ENCODE measurements at regions not wholly inside any gene's neighbourhood (a gene's known extent, or its start where the extent isn't known, plus 50 kb on each side); places are given as distances from the start of the nearest gene placed in this dataset.

GRCh38 chr10:47207894-47208469, 92.0 kb upstream of the GDF10 start (continued):
- TF ChIP-seq ZFP41 (tag by site-specific recombination; IDR thresholded peaks at IDR 0.05; ENCODE audit: borderline replicate concordance): no peak
- TF ChIP-seq ZNF239 (tag by site-specific recombination; IDR thresholded peaks at IDR 0.05): no peak
- TF ChIP-seq, protein P1, sequence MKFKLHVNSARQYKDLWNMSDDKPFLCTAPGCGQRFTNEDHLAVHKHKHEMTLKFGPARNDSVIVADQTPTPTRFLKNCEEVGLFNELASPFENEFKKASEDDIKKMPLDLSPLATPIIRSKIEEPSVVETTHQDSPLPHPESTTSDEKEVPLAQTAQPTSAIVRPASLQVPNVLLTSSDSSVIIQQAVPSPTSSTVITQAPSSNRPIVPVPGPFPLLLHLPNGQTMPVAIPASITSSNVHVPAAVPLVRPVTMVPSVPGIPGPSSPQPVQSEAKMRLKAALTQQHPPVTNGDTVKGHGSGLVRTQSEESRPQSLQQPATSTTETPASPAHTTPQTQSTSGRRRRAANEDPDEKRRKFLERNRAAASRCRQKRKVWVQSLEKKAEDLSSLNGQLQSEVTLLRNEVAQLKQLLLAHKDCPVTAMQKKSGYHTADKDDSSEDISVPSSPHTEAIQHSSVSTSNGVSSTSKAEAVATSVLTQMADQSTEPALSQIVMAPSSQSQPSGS (tag by site-specific recombination; IDR thresholded peaks at IDR 0.05; ENCODE audit: low read depth): no peak
- no peak for TF ChIP-seq ZNF26 (tag by site-specific recombination; IDR thresholded peaks at IDR 0.05)
- no peak for TF ChIP-seq ZNF214 (tag by site-specific recombination; IDR thresholded peaks at IDR 0.05; ENCODE audit: borderline replicate concordance)
- TF ChIP-seq KLF9 (tag by site-specific recombination; IDR thresholded peaks at IDR 0.05; ENCODE audit: low read depth): no peak
- TF ChIP-seq ZNF776 (tag by site-specific recombination; IDR thresholded peaks at IDR 0.05; ENCODE audit: borderline replicate concordance): no peak
- TF ChIP-seq ZNF670 (tag by site-specific recombination; IDR thresholded peaks at IDR 0.05; ENCODE audit: low read depth): no peak
- no peak for TF ChIP-seq GFI1B (tag by site-specific recombination; IDR thresholded peaks at IDR 0.05)
- no peak for TF ChIP-seq ZNF433 (tag by site-specific recombination; IDR thresholded peaks at IDR 0.05; ENCODE audit: low read depth)

DNA sequence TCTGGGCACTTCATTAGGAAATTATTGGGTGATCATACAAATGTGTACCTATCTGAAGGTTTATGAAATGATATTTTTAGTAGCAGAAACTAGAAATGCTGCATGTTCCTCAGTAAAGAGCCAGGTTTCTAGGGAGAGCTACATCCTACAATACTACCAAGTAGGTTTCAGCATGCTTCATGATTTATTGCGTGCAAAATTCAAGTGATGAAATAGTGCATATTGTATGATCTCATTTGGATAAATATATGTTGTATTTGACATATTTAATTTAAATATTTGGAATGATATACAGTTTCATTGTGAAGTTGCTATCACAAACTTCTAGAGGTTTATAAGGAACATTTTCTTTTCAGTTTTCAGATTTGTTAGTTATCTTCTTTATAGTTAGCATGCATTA, 90.5 kb upstream of the GDF10 start:
- Histone ChIP-seq H3K27ac (ENCODE audit: extremely low read depth, low read depth, low read length) (no peak overlapping the region), H3K4me1 (ENCODE audit: control insufficient read depth, insufficient read depth, low read length) (peaks cover 6% of the 10 kb centered on the region), H3K36me3 (ENCODE audit: control insufficient read depth in 2 of 2, insufficient read depth in 1 of 2, low read length in 2 of 2) (no peaks in the 10 kb centered on the region), H3K9me3 (ENCODE audit: control insufficient read depth, insufficient read depth, low read depth, low read length) (no peaks in the 10 kb centered on the region), H3K4me3 (ENCODE audit: low read depth, low read length) (no peak overlapping the region)
- ChIA-PET CTCF (no interaction called here), POLR2A (no interaction called here)
- no peak for TF ChIP-seq ZNF548 (tag by site-specific recombination; IDR thresholded peaks at IDR 0.05)
- no peak for TF ChIP-seq ZNF24 (tag by site-specific recombination; IDR thresholded peaks at IDR 0.05)
- TF ChIP-seq YY2 (tag by site-specific recombination; IDR thresholded peaks at IDR 0.05): no peak
- TF ChIP-seq ZNF223 (tag by site-specific recombination; IDR thresholded peaks at IDR 0.05): no peak
- TF ChIP-seq ZNF211 (tag by site-specific recombination; IDR thresholded peaks at IDR 0.05; ENCODE audit: low read depth): no peak
- TF ChIP-seq ZNF133 (tag by site-specific recombination; IDR thresholded peaks at IDR 0.05): no peak
- TF ChIP-seq ZNF280D (tag by site-specific recombination; IDR thresholded peaks at IDR 0.05): no peak
- TF ChIP-seq ZBTB20 (tag by site-specific recombination; IDR thresholded peaks at IDR 0.05): no peak

GRCh38 chr10:47214520-47214919, 85.5 kb upstream of the GDF10 start:
- ChIA-PET POLR2A (no interaction called here), CTCF (no interaction called here)
- TF ChIP-seq ZNF660 (tag by site-specific recombination; IDR thresholded peaks at IDR 0.05) (no peak), ZNF600 (tag by site-specific recombination; IDR thresholded peaks at IDR 0.05) (no peak), ZBTB21 (tag by site-specific recombination; IDR thresholded peaks at IDR 0.05) (no peak), BCL11A (tag by site-specific recombination; IDR thresholded peaks at IDR 0.05; ENCODE audit: low read depth) (no peak), PRDM4 (tag by site-specific recombination; IDR thresholded peaks at IDR 0.05) (no peak), ZBTB20 (tag by site-specific recombination; IDR thresholded peaks at IDR 0.05) (no peak), ZNF548 (tag by site-specific recombination; IDR thresholded peaks at IDR 0.05) (no peak), ZFP37 (tag by site-specific recombination; IDR thresholded peaks at IDR 0.05) (no peak), ZNF23 (tag by site-specific recombination; IDR thresholded peaks at IDR 0.05; ENCODE audit: borderline replicate concordance) (no peak), ZNF777 (tag by site-specific recombination; IDR thresholded peaks at IDR 0.05; ENCODE audit: borderline replicate concordance) (no peak), GLIS1 (tag by site-specific recombination; IDR thresholded peaks at IDR 0.05) (no peak), ZFP41 (tag by site-specific recombination; IDR thresholded peaks at IDR 0.05; ENCODE audit: borderline replicate concordance) (no peak)
- H3K36me3 ChIP-seq (ENCODE audit: control insufficient read depth in 2 of 2, insufficient read depth in 1 of 2, low read length in 2 of 2): no peaks in the 10 kb centered on the region
- H3K9me3 ChIP-seq (ENCODE audit: control insufficient read depth, insufficient read depth, low read depth, low read length): no peaks in the 10 kb centered on the region
- no peak overlapping the region for H3K27ac ChIP-seq (ENCODE audit: extremely low read depth, low read depth, low read length)
- no peak overlapping the region for H3K4me3 ChIP-seq (ENCODE audit: low read depth, low read length)
- no peaks in the 10 kb centered on the region for H3K4me1 ChIP-seq (ENCODE audit: control insufficient read depth, insufficient read depth, low read length)

Data from HEK293 (cell line).